HG03460 (cell line): ENCODE measurements at regions not wholly inside any gene's neighbourhood (a gene's known extent, or its start where the extent isn't known, plus 50 kb on each side); places are given as distances from the start of the nearest gene placed in this dataset.

Experiments
- ATAC-seq: cut with Tn5 transposase; IDR thresholded peaks from one replicate; pipeline ENCODE4 v1.9.1; 2021; ENCODE audit not compliant: unreplicated experiment

GRCh38 chr4:151998723-151999122 lies 237.9 kb upstream of the GATB start:
- no peak for ATAC-seq

GRCh38 chr4:151997461-151997860 lies 236.7 kb upstream of the GATB start:
- no peak for ATAC-seq

GRCh38 chr4:151994429-151994828 lies 233.6 kb upstream of the GATB start:
- no peak for ATAC-seq

- ATAC-seq = no peak
These were observed 232.7 kb upstream of the GATB start for GRCh38 chr4:151993521-151993920.

- ATAC-seq = no peak
These were observed 231.7 kb upstream of the GATB start for GRCh38 chr4:151992332-151993154.

- no peak for ATAC-seq
These were observed 231.0 kb upstream of the GATB start for GRCh38 chr4:151991884-151992167.

GRCh38 chr4:151991001-151991883 lies 230.4 kb upstream of the GATB start:
- no peak for ATAC-seq

DNA sequence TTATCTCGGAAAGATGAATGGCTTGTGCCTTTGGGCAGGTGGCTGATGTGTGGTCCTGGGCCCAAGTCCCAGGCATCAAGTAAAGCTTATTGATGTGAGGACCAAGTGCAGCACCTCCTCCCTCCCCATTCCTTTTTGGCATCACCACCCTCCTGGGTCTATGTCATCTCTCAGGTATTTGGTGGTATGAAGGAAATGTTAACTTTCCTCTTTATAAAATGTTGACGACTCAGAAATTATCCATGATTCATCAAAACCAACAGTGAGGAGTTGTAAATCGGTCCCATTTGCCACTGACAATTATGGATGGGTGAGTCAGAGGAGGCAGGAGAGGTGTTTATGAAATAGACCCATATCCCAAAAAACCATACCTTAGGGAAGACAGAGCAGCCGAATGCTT lies 229.4 kb upstream of the GATB start:
- ATAC-seq = no peak

DNA sequence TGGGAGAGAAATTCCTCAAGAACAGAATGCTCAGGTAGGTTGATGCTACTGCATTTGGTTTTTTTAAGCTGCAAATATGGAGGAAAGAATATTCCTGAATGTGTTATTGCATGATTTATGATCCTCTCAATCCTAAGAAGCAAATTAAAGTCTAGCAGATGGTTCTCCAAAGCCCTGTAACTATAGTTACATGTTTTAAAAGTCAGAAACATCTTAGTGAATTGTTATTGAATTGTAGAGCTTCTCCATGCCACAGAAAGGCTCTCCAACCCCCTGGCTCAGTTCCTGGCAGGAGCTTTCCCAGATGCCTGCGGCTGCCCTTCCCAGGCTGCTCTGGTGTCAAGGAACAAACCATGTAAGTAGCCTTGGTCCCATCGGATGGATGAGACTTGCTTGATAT lies 227.8 kb upstream of the GATB start:
- ATAC-seq = no peak

GRCh38 chr4:151987606-151988005 lies 226.8 kb upstream of the GATB start:
- no peak for ATAC-seq

GRCh38 chr4:151983854-151984253 lies 223.0 kb upstream of the GATB start:
- no peak for ATAC-seq

DNA sequence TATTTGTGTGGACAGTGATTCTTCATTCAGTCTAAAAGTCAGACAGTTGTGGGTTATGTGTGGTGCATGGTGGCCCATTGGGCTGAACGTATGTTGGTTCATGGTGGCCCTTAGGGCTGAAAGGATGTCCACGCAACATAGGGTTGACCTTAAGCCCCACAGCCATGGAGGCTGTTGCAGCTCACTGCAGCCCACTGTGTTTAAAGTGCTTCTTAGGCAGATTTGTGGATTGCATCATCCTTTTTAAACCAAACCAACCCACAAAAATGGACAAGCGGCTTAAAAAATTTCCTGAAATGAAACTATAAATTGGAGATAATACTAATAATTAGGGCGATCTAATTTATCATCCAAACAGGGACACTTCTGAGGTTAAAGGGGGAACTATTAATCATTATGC lies 219.0 kb upstream of the GATB start:
- ATAC-seq = no peak

GRCh38 chr4:151968643-151969042 lies 207.8 kb upstream of the GATB start:
- ATAC-seq = no peak

DNA sequence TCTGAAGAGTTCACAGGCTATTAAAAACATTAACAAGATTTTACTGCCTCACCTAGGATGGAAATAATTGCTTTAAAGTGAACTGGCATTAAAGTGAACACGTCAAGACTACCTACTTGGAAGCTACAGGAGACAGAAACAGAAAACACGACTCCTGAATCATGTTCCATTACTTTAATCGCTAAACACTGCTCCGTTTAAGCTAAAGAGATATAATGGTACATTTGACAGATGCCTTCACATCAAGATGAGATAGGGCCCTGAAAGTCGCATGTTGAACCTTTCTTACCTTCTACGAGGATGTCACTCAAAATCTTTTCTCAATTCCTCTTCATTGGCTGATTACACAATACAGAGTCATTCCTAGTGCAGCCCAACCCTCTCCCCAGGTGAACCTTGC lies 206.3 kb upstream of the GATB start:
- no peak for ATAC-seq

DNA sequence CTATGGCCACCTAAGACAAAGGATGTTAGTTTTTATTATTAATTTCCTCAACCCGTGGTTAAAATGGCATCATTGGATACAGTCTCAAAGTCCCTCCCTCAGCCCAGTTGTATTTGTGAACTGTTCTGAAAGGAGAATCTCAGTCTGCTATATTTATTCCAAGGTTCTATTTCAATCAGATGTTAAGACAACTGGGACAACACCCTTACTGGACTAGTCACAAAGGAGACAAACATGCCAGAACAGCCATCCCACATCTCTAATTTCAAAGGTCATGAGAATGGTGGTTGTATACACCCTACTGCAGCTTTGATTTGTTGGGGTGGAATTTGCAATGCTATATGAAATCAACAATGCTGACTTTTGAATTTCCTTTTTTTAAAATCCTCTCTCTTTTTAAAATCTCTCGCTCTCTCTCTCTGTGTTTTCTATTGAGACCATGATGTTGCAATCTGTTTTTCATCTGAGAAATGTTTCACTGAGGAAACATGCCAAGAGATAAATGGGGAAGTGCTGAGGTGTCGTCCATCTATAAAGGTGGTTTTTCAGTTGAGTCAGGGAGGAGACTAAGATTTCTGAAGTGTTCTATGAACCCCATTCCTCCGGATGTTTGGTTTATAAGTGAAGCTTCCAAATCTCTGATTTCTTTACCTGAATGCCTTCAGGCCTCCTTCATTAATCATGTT lies 201.5 kb upstream of the GATB start:
- ATAC-seq = no peak

DNA sequence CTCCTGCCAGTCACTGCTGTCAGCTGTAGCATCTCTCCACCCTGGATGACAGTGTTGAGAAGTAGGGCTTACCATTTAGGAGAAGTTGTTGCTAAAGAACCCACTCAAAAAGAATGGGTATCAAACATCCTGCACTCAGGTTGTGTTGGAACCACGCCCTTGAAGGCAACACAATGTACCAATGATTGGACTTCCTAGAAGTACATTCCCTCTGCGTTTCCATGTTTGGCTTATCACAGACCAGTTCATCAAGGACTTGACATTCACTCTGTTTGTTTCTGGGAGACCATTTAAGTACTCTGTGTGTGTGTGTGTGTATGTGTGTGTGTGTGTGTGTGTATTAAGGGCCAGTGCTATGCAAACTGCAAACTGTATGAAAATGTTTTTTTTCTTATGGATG lies 200.6 kb upstream of the GATB start:
- ATAC-seq = no peak

GRCh38 chr4:151960449-151961230 lies 199.8 kb upstream of the GATB start:
- ATAC-seq = no peak

DNA sequence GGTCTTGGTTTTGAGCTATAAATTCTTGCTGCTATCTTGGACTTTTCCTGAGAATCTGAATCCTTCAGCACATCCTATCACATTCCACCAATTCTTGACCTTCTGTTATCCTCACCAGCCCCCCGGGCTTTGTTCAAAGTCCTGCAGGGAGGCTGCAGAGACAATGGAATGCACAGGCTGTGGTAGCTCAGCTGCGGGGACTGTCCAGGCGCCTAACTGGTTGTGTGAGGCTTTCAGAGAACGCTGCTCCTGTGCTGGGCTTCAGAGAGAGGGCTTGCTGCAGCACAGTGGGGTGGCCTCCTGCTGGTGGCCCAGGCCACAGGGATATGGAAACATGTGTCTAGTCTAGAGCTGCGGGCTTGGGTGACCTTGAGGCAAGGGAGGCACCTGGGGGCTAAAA lies 196.3 kb upstream of the GATB start:
- ATAC-seq = no peak

GRCh38 chr4:151955721-151956380 lies 195.0 kb upstream of the GATB start:
- no peak for ATAC-seq

GRCh38 chr4:151953795-151954372 lies 193.1 kb upstream of the GATB start:
- ATAC-seq = no peak
